Right lobe of liver (tissue), 4 donors: ENCODE measurements at regions not wholly inside any gene's neighbourhood (a gene's known extent, or its start where the extent isn't known, plus 50 kb on each side); places are given as distances from the start of the nearest gene placed in this dataset.

Experiments
- POLR2A ChIP-seq: fragments of 450-650 bp; IDR thresholded peaks from one replicate; pipeline ENCODE4 v1.6.1; 2017; ENCODE audit warnings: antibody characterized with exemption, mild to moderate bottlenecking
- TF ChIP-seq, protein P1 (sequence below), 4 donors: fragments of 200-600 bp in 3 of 4; fragments of 450-650 bp in 1 of 4; IDR thresholded peaks; one replicate each; pipeline versions ENCODE4 v1.5.1 to v1.8.0; 2016 to 2022; ENCODE audit warnings: antibody characterized with exemption in 4 of 4, mild to moderate bottlenecking in 2 of 4
- donor health status: DM: no; HTN: no; CAD: no.
- donor health status: DM: no; HTN: no; CAD: no.
- donor health status: DM: no; HTN: yes; CAD: no.

DNA sequence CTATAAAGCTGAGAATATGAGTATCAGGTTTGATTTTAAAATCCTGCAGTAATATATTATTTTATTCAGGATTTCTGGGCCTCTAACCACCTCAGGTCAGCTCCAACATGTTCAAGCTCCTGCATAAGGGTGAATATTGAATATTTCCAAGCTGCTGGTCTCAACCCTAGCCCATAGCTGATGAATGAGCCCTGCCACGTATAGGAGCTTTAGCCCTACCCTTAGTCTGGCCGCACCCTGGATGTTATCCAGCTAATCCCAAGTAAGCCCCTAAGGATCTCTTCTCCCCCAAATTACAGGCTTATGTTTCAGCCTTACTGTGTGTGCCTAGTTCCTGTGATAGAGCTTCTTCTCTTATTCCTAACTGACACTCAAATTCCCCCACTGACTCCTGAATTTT is 240.6 kb downstream of the KCTD12 start:
- TF ChIP-seq, protein P1, sequence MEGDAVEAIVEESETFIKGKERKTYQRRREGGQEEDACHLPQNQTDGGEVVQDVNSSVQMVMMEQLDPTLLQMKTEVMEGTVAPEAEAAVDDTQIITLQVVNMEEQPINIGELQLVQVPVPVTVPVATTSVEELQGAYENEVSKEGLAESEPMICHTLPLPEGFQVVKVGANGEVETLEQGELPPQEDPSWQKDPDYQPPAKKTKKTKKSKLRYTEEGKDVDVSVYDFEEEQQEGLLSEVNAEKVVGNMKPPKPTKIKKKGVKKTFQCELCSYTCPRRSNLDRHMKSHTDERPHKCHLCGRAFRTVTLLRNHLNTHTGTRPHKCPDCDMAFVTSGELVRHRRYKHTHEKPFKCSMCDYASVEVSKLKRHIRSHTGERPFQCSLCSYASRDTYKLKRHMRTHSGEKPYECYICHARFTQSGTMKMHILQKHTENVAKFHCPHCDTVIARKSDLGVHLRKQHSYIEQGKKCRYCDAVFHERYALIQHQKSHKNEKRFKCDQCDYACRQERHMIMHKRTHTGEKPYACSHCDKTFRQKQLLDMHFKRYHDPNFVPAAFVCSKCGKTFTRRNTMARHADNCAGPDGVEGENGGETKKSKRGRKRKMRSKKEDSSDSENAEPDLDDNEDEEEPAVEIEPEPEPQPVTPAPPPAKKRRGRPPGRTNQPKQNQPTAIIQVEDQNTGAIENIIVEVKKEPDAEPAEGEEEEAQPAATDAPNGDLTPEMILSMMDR (IDR thresholded peaks at IDR 0.05): no peak
- TF ChIP-seq POLR2A: no peak
